NOMO-1 treated with dmso at 0.1 percent for 144 hours (cell line): ENCODE measurements at regions not wholly inside any gene's neighbourhood (a gene's known extent, or its start where the extent isn't known, plus 50 kb on each side); places are given as distances from the start of the nearest gene placed in this dataset.

Experiments
- DNase-seq: peaks from one replicate; lab custom pipeline; 2025; ENCODE audit not compliant: unreplicated experiment; lab: John Stamatoyannopoulos, UW

- no peak for DNase-seq
These were observed 150.4 kb upstream of the GAREM1 start for GRCh38 chr18:32621034-32621433.

DNA sequence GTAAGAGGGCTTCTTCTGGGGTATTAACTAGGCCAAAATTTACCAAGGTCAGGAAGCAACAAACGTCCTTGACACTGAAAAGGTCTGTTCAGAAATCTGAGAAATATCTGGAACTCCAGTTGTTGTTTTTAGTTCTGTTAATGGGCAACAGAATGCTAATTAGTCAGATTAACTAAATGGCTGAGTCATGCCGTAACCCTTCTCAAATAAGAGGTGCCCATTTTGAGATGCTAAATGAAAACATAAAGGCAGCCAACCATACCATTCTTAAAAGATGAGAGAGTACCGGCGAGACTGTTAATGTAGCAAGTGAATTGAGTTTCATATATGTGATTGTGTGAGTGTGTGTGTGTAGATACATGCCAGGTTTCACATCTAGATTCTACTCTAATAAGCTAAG lies 147.9 kb upstream of the GAREM1 start:
- no peak for DNase-seq

DNA sequence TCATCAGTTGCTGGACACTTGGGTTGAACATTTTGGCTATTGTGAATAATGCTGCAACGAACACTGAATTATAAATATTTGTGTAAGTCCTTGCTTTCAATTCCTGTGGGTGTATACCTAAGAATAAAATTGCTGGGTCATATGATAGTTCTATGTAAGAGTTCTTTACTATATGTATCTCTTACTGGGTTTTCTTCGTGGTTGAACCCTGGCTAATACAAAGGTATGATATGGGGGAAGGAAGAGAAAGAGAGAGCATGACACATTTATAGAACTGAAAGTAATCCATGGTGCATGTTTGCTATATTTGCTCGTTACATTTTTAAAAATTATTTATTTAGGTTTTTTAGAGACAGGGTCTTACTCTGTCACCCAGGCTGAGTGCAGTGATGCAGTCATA lies 143.1 kb upstream of the GAREM1 start:
- no peak for DNase-seq

DNA sequence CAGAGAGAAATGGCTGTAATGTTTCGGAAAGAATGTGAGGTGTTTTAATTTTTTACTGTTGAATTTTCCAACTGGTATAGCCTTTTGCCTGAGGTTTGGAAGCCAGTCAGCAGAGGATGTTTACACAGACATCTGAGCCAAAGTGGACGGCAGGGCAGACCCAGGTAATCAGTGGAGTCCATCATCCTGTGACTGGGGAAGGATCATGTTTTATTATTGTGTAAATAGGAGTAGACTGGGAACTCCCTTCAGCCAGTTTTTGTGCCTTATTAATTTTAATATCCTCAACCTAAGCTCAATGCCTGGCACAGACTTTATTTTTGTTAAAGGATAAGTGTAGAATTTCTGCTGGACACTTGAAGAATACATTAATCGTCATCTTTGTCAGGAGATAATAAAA lies 142.0 kb upstream of the GAREM1 start:
- DNase-seq = no peak

DNA sequence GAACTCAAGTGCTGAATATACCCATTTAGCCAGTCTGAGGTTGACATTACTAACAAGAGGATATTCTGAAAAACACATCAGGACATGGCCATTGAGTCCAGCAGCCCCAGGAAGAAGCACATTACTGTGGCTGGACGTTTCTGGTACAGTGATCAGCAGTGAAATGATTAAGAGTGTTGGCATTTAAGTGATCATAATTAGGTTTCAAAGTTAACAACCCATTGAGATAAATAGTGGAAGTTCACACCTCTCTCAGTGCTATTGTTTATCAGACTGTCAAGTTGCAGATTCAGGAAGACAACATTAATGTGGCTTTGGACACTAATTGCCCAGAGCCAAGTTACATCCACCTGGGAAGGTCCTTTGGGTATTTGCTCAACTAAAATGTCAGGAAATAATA lies 139.5 kb upstream of the GAREM1 start:
- no peak for DNase-seq

DNA sequence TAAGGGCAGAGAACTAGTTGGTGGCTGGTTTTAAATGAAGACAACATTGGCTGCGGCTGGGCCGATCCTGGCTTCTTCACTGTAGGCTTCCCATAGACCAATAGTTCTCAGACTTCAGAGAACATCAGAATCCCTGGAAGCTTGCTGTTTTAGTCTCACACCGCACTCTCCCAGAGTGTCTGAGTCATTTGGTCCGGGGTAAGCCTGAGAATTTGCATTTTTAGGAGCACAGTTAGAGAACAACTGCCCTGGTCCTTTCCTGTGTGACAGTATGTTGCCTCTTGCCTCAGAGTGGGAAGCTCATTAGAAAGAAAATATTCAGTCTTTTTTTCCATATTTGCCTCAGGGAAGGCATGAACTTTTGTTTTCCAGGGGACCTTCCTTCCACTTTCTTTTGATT lies 137.1 kb upstream of the GAREM1 start:
- DNase-seq = no peak

DNA sequence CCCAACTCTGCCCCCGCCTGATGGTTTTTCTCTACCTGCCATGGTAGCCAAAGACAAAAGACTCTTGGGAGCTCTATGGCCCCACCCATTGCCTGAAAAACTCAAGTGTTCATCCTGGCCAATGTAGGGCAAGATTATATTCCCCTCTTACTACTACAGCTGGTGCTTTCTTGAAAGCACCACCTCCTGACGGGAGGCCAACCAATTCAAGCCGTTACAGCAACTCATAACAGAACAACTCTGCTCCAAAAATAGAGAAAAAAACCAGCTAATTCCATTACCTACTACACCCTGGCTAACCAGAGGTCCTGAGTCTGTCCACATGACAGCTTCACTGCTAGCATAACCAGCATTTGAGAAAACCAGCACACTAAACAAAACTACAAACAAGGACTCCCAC lies 127.5 kb upstream of the GAREM1 start:
- no peak for DNase-seq

GRCh38 chr18:32596501-32596900 lies 125.8 kb upstream of the GAREM1 start:
- DNase-seq = no peak

DNA sequence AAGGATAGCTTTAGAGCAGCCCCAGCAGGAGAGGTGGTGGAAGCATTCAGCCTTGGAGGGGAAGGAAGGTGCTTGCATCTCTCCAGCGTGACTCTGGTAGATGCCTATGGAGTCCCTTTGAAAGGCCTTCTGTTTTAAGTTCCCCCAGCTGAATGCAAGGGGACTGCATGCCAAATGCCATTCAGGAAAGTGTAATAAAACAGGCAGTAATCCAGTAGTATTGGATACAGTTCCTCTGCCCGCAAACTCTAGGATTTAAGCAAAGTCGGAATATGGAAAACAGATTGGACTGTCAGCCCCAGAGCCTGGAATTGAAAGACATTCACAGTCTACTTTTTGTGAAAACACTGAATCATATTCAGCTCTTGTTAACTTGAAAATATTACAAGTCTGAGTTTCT lies 125.2 kb upstream of the GAREM1 start:
- no peak for DNase-seq

DNA sequence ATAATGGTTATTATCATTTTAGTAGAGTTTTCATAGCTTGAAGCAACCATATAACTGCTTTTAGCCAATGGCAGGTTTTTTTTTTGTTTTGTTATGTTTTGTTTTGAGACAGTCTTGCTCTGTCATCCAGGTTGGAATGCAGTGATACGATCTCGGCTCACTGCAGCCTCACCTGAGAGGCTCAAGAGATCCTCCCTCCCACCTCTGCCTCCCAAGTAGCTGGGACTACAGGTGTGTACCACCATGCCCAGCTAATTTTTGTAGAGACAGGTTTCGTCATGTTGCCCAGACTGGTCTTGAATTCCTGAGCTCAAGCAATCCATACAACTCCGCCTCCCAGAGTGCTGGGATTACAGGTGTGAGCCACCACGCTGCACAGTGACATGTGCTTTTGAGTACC lies 117.5 kb upstream of the GAREM1 start:
- no peak for DNase-seq

DNA sequence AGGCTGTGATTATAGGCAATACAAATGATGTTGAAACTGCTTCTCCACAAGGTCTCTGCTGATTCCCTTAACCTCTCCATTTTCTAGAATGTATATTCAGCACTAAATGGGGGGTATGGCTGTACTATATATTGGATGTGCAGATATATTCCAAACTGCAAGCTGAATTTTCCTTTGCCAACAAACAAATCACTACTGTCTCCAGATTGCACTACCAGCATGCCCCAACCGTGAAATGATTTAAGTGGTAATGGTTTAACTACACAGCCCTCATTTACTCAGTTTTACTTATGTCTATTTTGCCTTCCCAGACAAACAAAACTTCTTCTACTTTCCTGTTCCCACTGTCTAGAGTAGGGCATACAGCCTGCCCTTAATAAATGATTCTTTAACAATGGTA lies 112.7 kb upstream of the GAREM1 start:
- DNase-seq = no peak

DNA sequence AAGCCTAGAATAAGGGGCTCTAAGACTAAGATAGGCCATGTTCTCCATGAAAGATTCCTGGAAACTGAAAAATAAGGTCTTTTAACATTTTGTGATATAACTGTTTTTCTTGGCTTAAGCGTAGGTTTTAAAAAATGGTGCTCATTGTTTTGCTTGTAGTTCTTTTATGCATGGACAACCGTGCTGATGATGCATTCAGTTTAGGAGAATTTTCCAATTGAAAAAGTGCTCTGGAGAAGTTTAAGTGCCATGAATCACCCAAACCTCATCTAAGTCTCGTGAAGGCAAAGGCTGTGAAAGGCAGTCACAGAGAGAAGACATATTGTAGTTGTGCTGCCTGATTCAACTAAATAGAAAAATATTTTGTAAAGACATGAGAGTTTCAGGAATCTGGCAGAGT lies 111.8 kb upstream of the GAREM1 start:
- no peak for DNase-seq

GRCh38 chr18:32577561-32577960 lies 106.9 kb upstream of the GAREM1 start:
- no peak for DNase-seq

GRCh38 chr18:32576296-32576916 lies 105.7 kb upstream of the GAREM1 start:
- no peak for DNase-seq

GRCh38 chr18:32566960-32567359 lies 96.3 kb upstream of the GAREM1 start:
- DNase-seq = no peak

DNA sequence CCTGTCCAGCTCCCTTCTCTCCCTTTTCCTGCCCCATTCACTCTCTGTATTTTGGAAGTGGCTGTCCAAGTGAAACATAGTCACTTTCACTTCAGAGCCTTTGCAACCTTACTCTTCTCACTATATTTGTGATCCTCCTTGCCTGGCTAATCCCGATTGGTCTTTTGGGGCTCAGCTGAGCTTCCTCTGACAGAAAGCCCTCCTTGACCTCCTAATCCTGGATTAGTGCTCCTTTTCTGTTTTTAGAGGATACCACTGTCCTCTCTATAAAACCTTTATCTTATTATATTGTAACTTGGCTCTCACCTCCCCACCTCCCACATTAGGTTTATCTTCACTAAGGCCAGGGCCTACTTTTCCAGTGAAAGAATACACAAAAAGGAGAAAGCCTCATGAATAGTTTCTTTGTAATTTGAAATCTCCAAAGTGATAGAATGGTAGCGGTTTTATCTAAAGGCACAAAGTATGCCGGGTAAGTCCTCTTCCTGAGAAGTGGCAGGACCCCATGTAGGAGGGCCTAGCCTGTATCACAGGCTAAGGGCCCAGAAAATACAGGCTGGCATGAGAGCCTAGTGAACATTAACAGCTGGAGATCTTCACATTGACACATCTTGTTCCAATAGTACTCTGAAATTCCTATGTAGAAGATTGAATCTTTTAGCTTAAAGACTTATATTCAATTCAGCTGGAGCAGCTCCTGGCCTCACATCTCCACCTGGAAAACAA lies 83.1 kb upstream of the GAREM1 start:
- DNase-seq = no peak

DNA sequence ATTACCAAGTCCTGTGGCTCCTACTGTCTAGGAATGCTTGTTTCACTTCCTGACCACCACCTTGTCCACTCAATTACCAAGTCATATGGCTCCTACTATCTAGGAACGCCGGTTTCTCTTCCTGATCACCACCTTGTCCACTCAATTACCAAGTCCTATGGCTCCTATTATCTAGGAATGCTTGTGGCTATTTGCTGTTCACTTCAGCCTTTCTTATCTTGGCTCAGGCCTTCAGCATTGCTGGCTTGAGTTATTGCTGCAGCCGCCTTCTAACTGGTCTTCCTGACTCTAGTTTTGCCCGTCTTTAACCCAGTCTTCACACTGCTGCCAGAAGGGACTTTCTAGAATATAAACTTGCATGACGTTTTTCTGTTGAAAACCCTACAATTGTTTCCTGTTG lies 82.5 kb upstream of the GAREM1 start:
- DNase-seq = no peak

- peak; percentile 44 for DNase-seq
These were observed 81.8 kb upstream of the GAREM1 start for GRCh38 chr18:32552421-32553030.

DNA sequence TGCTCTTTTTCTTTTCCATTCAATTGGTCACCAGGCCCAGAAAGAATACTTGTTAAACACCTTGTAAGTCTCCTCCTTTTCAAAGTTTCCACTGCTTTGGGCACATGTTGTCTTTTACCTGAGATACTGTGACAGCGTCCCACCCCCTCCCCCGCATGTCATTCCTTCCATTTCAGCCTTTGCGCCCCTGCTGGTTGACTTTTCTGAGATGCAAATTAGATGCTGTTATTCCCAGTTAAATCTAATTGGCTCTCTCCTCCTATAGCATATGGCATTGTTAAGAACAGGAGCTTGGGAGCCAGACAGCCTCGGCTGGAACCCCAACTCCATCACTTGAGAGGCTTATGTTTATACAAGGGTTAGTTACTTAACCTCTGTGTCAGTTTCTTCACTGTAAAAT lies 80.3 kb upstream of the GAREM1 start:
- no peak for DNase-seq

DNA sequence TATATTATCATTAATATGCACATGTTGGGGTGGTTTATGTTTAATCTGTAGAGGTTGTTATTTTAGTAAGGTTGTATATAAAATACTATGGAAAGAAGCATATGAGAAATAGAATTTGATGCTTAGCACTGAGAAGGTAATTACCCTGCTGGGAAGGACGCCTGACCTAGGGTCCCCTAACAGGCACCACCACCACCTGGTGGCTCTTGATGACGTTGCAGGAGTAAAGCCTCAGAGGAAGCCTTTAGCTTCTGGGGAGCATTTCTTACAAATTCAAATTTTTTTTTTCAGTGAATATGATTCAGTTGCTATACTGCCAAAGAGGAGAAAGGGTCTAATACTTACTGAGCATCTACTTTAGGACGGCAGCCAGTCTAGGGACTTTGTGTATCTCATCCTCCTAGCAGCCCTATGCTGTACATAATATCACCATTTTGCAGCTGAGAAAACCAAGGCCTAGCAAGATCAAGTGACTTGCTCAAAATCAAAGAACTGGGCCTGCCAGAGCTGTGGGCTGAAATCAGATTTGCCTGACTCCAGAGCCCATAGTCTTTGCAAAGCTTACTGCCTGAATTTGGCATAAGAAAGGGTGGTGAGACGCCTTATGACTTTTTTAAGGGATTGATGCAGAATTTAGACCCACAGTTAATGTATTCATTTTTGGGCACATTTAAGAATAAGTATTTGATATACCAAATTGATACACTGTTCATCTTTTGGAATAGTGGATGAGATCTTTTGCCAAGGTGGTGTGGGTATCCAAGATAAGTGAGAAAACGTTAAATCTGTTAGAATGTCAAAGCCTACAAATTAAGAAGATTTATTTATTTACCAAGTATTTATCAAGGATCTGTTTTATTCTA lies 78.8 kb upstream of the GAREM1 start:
- DNase-seq = peak; percentile 35

DNA sequence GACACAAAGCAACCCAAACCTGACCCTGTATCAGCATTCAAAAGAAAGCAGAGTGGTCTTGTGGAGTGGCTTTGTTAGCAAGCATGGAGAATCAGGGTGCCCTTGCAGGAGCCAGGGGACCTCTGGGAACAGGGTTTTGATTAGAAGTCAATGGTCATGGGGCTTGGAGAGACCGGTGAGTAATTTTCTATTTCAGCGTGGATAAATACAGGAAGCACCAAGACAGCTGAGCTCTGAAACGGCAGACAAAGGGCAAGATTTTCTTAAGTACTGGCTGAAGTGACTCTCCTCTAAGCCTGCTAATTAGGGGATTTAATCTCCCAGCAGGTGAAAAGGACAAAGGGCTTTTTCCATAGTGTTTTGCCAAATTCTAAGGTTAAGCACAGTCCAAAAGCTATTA lies 78.0 kb upstream of the GAREM1 start:
- DNase-seq = no peak

- no peak for DNase-seq
These were observed 74.9 kb upstream of the GAREM1 start for GRCh38 chr18:32545631-32546030.
